ENCODE measurements at regions not wholly inside any gene's neighbourhood (a gene's known extent, or its start where the extent isn't known, plus 50 kb on each side); places are given as distances from the start of the nearest gene placed in this dataset.

- H3K27ac Mint-ChIP-seq = no peak overlapping the region
- peaks cover 6% of the 10 kb centered on the region for H3K27me3 Mint-ChIP-seq (ENCODE audit: low read depth)
- WGBS (ENCODE audit: extremely low coverage, insufficient read length, low lambda C conversion rate) = no CpG with 5 or more reads among the region's 1 CpG
Measured at GRCh38 chr6:144929262-144929661, 644.1 kb downstream of the UTRN start.

More at GRCh38 chr6:144929262-144929661, 644.1 kb downstream of the UTRN start:
- Mint-ChIP-seq H3K9me3 (peaks cover 3 to 4% of the 10 kb centered on the region in 2 experiments; a peak in 4 of 5 replicates), H3K36me3 (ENCODE audit: insufficient read depth in 1 of 3, low read depth in 3 of 3) (peaks cover 7 to 13% (median 8%) of the 10 kb centered on the region in 3 experiments; a peak in 6 of 7 replicates), H3K4me1 (peaks cover 4 to 5% of the 10 kb centered on the region in 2 experiments; a peak in 3 of 4 replicates), H3K4me3 (no peak overlapping the region)
- Histone ChIP-seq H3K14ac (ENCODE audit: insufficient read depth, low read length) (no peak overlapping the region), H2BK12ac (ENCODE audit: insufficient read length, low read depth, low read length) (no peak overlapping the region), H3K9me3 (ENCODE audit: control insufficient read depth, low read depth, low read length) (no peaks in the 10 kb centered on the region), H3K79me2 (ENCODE audit: insufficient read depth, low read length) (no peaks in the 10 kb centered on the region), H4K8ac (replicated peaks; ENCODE audit: insufficient read length, low read depth, low read length) (no peak overlapping the region), H2AK5ac (ENCODE audit: insufficient read length, low read length) (no peak overlapping the region), H3K23me2 (ENCODE audit: insufficient read length, low read depth, low read length, poor library complexity, severe bottlenecking) (no peaks in the 10 kb centered on the region), H3K4me1 (ENCODE audit: insufficient read depth, low read length) (no peaks in the 10 kb centered on the region), H4K20me1 (ENCODE audit: control insufficient read depth, insufficient read depth, insufficient read length) (no peaks in the 10 kb centered on the region), H2BK5ac (ENCODE audit: insufficient read length, low read length) (no peak overlapping the region), H3K23ac (ENCODE audit: insufficient read length, low read depth, low read length) (no peak overlapping the region), H3K9ac (ENCODE audit: extremely low read depth, insufficient read length, low read length) (no peak overlapping the region), H2BK120ac (ENCODE audit: low read depth, low read length, poor library complexity, severe bottlenecking) (no peak overlapping the region), H3K56ac (ENCODE audit: insufficient read length, low read depth, low read length) (no peak overlapping the region), H3K79me1 (ENCODE audit: insufficient read depth, low read depth, low read length, poor library complexity, severe bottlenecking) (no peaks in the 10 kb centered on the region), H2BK20ac (ENCODE audit: low read depth, low read length, poor library complexity, severe bottlenecking) (no peak overlapping the region), H3K4me2 (ENCODE audit: insufficient read depth, insufficient read length, low read length) (no peak overlapping the region), H3K27me3 (ENCODE audit: insufficient read depth, low read length) (no peaks in the 10 kb centered on the region), H3T11ph (ENCODE audit: low read length) (no peak overlapping the region), H4K5ac (ENCODE audit: insufficient read length, low read depth, low read length) (no peak overlapping the region), H3K4ac (ENCODE audit: low read depth, low read length) (no peak overlapping the region), H4K91ac (ENCODE audit: insufficient read length, low read depth, low read length) (no peak overlapping the region), H3K27ac (ENCODE audit: insufficient read length, low read depth, low read length) (no peak overlapping the region), H2AFZ (ENCODE audit: low read length) (no peak overlapping the region), H3K18ac (ENCODE audit: insufficient read length, low read depth, low read length) (no peak overlapping the region), H2BK15ac (ENCODE audit: low read depth, low read length) (no peak overlapping the region)
- no peak for DNase-seq
- TF ChIP-seq CTCF (conservative IDR thresholded peaks at IDR 0.05) = no peak

All from H9 (cell line).